ENCODE measurements at regions not wholly inside any gene's neighbourhood (a gene's known extent, or its start where the extent isn't known, plus 50 kb on each side); places are given as distances from the start of the nearest gene placed in this dataset.

DNA sequence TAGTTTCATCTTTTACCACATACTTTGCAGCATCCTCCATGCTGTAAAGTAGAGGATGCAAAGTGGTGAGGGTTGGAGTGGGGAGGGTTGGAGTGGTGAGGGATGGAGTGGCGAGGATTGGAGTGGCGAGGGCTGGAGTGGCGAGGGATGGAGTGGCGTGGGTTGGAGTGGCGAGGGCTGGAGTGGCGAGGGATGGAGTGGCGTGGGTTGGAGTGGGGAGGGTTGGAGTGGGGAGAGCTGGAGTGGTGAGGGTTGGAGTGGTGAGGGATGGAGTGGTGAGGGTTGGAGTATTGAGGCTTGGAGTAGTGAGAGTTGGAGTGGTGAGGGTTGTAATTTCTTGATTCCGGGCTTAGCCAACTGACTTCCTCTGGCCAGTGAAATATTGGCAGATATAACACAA, 618.3 kb downstream of the MRPL39 start:
- no peak for DNase-seq

DNA sequence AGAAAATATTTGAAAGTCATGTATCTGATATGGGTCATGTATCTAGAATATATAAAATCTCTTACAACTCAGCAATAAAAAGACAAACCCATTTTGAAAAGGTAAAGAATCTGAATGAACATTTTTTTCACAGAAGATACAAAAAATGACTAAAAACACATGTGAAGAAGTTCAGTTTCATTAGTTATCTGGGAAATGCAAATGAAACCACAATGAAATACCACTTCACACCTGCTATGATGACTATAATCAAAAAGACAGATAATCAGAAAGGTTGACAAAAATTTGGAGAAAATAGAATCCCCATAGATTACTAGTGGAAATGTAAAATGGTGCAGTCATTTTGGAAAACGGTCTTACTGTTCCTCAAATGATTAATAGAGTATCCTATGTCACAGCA, 631.0 kb downstream of the MRPL39 start:
- DNase-seq = no peak

DNA sequence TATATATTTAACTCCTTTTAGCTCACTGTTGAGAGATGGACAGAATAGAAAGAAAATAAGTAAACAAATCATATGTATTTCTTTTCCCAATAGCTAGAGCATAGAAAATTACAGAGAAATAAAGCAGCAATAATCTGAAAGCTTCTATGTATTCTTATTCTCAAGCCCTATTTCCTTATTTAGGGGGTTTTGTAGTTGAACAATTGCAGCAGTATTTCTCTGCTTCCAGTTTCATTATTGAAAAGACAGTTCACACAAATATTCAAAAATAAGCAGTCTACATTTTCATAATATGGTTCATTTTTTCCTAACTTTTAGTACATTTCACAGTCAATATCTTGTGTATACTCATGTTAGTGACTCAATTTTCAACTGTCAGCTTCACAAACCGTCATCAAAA, 638.2 kb downstream of the MRPL39 start:
- no peak for DNase-seq

DNA sequence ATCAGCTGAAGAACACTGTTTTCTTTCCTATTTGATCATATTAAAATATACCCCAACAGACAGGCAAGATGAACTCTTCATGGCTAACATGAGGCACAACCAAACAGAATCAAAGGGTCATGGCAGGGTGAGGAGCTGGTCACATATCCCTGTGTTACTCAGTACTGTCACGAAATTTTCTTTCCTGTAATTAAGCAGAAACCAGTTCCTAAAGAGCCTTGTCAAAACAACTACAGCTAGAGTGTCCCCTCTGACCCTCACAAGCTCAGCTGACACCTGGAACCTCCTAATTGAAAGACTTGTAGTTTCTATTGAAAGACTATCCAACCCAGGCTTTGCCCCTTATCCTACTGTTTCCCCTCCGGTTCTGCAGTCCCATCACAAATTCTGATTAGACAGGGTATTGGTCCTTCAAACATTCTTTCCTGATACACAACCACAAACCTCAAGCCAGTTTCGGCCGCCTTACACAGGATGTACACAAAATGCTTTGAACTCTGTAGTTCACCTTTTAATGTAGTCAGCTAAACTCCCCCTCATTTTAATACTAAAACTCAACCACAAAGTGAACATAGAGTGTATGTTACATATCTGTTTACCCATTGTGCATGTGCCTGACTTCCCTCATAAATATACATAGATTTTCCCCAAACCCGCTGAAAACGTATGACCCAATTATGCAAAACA, 651.9 kb downstream of the MRPL39 start:
- DNase-seq = no peak

DNA sequence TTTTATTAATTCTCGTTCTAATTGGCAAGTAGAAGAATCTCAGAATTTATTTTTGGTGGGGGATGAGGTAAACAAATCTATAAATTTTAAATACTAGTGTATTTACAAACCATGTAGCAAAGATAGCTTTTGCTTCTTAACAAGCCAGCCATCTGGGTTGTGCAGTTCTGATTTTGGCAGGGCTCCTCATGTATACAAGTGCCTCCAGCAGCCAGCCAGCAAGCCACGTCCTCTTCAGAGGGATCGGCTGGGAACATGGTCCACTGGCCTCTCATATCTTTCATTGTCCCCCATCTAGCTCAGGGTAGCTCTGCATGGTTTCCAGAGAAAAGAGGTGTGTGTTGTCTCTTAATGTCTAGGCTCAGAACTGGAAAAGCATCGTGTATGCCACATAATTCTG, 659.1 kb downstream of the MRPL39 start:
- no peak for DNase-seq

DNA sequence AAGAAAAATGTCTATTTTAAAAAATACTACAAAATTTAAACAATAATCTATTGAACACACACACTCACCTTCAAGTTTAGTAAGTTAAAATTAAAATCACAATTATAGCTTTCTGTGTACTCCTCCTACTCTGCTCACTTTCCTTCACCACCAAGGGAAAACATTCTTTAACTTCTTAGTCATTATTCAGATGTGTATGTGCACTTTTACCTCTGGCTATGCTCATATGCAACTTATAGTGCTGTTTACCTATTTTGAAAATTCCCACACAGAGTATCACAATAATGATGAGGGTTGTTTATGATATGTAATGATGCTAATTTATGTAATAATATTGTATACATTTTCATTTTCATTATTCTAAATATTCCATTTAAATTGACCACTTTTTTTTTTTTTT, 661.4 kb downstream of the MRPL39 start:
- DNase-seq = no peak

DNA sequence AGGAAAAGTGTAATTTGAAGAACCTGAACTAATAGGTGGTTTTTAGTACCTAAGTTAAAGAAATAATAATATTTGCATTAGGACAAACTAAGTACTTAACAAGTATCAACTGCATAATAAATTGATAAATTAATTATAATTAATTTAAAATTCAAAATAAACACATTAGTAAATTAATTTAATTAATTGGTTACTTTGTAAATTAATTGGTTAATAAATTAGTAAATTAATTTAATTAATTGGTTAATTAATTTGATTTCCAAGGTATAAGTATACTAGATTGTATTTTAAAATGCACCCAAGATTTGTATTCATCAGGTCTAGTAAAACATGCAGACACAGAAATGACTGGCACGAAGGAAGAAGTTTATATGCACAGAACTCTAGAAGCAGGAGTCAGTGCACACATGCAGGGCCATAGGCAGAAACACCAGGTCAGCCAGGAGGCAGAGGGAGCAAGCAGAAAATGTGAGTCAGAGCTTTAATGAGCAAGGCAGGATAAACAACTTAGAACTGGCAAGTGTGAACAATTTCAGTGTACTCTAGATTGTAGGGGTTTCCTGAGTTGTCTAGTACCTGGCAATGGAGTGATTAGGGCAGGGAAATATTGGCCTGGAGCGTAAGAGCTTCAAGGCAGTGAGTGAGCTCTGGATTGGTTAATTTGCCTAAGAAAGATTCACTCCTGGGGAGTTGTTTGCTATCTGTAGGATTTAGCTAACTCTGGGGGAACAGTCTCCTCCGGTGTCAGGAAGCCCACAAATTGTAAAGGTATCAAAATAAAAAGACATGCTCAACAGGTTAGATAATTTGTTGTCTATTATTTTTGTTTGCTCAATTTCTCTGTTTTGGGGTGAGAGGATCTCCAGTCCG, 665.7 kb downstream of the MRPL39 start:
- no peak for DNase-seq

DNA sequence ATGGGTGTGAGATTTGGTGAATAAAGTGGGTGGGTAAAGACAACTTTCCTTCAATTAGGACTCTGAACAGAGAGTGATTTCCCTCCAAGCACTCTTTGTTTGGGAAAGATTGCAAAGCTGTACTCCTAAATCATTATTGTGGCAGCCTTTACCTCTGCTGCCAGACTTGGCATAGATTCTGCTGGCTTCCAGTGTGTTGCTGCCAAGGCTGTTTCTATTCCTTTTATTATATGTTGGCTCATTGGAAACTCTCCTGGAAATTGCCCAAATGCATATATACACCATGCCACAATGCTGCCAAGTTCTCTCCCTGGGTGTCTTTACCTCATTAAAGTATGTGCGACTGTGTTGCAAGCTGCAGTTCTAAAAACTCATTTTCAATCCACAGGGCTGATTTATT, 668.0 kb downstream of the MRPL39 start:
- no peak for DNase-seq

DNA sequence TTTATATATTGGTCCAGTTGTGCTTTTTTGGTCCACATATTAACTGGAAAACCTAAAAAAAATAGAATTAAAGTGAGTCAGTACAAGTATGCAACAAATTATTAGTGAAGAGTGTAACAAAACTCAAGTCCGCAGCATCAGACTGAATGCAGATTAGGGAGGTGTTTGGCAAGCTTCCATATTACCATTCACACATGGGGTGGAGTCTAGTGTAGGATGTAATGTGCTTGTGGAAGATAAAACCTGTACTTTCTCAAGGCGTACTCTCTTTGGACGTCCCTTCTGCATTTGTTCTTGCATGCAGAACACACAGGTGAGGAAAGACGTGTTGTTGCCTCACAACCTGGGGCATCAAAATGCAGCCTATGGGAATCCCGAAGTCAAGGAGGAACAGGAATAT, 668.7 kb downstream of the MRPL39 start:
- no peak for DNase-seq

DNA sequence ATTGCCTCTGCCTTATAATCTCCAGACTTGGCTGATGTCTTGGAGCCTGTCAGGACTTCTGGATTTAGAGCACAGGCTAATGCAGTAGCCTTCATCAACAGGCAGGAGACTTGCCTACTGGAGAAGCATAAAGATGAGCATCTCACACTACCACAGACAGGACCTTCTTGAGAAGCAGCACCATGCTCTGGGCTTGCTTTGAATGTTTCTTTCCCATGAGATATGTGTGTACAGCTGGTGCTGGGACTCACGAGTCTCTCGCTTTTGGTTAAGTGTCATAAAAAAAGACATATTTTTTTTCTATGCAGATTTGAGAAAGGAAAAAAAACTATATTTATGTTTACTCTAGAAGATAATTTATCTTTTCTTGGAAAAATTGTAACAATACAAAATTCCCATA, 671.3 kb downstream of the MRPL39 start:
- DNase-seq = no peak

DNA sequence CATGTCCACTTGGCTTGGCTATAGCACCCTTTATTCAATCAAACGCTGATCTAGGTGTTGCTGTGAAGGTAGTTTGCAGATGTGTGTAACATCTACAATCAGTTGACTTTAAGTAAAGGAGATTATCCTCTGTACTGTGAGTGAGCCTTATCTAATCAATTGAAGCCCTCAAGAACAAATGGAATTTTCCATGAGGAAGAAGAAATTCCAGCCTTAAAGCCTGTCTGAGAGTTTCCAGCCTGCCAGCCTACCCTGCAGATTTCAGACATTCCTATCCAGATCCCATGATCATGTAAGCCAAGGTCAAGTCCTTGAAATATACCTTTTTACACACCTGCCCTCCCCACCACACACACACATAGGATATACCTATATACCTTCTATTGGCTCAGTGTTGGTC, 696.7 kb downstream of the MRPL39 start:
- no peak for DNase-seq

DNA sequence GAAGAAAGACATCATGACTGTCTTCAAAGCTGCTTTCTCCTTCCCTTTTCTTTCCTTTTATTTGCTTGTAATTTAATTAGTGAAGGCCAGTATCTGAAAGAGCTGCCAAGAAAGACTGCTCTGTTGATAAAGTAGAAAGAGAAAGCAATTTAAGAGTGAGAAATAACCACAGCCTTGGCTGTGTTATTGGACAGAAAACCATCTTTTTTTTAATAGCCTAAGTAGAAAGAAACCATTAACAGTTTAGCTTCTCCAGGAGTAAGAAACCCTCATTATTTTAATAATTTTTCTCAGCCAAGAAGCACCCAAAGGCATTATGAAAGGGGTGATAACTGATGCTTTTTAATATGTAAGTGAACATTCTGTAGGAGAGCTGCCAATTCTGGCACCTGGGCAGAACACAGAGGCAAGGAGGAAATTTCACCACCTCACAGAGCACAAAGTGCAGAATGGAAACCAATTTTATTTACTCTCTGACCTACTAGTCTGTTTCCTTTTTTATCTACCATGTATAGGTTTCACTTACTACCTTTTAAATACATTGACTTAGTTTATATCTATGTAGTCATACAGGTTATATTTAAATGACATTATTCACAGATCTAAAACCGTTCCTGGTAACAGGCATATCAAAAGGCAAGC, 703.2 kb downstream of the MRPL39 start:
- no peak for DNase-seq

DNA sequence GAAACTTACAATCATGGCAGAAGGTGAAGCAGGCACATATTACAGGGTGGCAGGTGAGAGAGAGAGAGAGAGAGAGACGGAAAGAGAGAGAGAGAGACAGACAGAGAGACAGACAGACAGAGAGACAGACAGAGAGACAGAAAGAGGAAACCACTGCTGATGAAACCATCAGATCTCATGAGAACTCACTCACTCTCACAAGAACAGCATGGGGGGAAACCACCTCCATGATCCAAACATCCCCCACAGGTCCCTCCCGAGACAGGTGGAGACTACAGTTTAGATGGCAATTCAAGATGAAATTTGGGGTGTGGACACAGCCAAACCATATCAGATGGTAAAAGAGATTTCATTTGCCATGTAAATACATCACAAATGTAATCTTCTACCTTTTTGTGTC, 708.1 kb downstream of the MRPL39 start:
- no peak for DNase-seq

DNA sequence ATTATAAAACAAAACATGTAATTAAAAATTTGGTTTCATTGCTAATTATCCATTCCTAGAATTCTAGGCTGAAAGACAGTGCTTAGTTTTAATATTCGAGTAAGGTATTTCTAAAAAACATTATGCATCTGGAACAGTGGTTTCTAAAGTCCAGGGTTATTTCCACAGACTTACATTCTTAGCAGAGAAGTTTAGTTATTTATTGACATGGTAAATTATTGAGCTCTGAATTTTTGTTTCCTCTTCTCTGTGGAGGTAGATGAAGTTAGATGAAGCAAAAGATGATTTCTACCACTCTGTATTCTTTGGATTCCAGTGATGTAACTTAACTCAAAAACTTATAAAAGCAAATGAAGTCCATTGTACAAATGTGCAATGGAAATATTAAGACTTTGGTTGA, 709.4 kb downstream of the MRPL39 start:
- DNase-seq = no peak

DNA sequence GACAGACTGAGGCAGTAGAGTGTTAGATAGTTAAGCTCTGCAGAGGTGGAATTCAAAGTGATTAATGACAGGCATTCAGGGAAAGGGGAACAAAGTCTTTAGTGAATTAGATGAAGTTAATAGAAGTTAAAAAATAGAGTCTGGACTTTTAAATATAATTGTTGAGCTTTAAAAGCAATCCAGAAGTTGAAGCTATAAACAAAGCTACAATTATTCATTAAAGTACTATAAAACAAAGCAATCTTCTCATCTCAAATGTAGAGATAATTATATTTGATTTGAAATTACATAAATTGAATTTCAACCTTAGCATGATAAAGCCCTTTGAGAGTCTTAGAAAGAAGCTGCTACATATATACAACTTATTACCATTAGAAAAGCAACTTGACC, 710.6 kb downstream of the MRPL39 start:
- DNase-seq = no peak

DNA sequence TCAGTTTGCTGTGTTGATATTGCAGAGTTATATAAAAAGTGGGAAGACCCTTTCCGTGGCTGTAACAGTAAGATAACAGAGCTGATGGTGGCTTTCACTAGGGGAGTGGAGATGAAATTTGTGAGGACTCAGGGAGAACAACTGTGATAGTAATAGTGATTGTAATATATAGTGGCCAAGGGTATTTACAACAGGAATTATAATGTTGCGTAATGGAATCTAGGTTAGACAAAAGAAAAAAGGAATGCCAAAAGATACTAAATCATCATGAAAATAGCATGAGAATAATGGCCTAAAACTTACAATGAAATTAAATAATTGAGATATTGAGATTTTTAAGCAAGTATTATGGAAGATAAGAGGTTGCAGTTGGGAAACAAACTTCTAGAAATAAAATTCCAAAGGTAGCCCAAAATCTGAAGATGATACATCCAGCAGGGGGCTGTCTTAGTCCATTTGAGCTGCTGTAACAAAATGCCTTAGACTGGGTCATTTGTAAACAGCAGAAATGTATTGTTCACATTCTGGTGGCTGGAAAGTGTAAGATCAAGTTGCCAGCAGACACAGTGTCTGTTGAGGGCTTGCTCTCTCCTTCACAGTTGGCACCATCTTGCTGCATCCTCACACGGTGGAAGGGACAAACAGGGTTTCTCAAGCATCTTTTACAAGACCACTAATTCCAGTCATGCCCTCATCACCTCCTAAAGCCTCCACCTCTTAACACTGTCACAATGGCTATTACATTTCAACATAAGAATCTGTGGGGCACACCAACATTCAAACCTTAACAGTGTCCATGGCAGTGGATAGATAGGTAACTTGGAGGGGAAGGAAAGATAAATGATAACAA, 711.2 kb downstream of the MRPL39 start:
- DNase-seq = no peak

DNA sequence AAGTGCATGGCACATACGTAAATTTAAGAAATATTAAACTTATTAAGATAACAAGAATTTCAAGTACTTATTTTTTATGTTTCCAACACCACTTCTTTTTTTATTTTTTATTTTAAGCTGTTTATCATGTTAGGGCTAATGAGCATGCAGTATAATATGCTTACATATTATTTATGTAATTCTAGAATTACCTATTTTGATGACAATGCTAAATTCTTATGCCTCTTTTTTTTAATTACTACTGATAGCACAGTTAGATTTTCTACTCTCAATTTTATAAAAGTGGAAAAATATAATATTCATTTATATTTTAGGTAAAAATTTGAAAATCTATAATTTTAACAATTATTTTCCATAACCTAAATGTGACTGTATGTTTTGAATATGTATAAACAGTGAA, 713.0 kb downstream of the MRPL39 start:
- no peak for DNase-seq

DNA sequence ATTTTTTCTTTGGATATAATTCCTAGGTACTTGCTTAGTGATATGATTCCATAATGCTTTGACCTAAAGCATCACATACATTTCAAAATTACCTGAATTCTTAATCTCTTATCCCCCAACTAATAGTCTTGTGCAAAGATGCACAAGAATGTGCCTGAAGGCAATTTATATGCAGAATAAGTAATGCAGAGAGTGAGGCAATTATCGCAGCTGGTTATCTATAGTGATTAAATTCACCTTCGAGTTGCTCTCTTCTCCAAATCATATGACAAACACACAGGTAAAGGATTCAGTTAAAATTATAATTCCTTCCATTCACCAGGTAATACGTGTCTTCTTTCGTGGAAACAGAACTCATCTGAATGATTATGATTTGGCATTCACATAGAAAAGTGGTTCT, 717.3 kb downstream of the MRPL39 start:
- DNase-seq = no peak

DNA sequence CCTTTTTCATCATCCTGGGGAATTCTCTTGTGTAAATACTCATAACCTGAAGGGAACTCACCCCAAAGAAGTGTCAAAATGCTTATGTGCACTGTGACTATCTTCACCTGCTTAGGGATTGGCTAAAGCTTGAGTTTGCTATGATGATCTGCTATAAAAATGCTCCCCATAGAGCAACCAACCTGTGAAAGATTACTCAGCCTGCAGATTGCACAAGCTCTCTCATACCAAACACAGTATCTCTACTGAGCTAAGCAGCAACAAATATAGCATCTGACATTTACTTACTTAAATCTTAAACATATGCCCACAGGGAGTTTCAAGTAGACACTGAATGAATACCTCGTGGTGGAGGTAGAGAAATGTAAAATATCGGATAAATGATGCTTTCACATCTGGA, 725.8 kb downstream of the MRPL39 start:
- DNase-seq = no peak

DNA sequence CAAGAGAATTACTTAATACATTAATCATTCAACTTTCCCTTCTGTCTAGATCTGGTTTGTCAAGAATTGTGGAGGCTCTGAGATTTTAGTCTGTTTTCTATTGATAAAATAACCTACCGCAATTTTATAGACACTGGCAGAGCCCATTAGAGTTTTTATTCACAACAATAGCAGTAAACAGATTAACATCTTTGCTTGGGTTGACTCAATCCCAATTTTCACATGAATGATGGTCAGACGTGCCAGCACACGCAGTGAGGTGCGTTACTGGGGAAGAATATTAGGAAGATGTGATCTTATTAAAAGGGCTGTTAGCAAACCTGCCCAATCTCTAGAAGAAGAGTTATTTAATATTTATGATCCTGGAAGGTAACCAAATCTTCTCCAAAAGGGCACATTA, 736.6 kb downstream of the MRPL39 start:
- DNase-seq = no peak

DNA sequence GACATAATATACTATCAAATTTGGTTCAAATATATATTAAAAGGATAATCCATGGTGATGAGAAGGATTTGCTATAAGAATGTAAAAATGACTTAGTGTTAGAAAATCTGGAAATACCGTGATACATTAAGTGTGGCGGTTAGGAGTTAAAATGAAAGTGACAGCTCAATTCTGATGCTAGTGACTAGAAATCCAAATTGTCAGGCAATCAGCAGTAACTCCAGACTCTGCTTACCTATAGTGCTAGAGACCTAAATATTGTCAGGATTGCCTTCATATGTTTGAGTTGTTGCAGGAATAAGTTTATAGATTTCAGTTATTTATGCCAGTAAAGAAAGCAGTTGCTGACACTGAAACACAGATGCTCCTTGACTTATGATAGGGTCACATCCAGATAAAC, 737.4 kb downstream of the MRPL39 start:
- DNase-seq = no peak

DNA sequence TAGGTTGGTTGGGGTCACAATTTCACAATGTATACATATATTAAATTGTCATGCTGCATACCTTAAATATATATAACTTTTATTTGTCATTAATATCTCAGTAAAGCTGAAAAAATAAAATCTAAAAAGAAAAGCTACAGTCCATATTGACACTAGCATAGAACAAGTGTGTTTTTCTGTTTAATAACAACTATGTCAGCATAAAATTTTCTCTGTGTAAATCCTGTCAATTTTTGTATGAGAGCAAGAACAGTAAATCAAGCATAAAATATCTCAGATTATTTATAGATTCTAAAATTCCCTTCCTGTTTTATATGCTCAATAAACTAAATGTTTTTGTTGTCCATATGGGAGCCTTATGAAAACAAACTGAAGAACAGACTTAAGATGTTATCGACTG, 739.2 kb downstream of the MRPL39 start:
- no peak for DNase-seq

DNA sequence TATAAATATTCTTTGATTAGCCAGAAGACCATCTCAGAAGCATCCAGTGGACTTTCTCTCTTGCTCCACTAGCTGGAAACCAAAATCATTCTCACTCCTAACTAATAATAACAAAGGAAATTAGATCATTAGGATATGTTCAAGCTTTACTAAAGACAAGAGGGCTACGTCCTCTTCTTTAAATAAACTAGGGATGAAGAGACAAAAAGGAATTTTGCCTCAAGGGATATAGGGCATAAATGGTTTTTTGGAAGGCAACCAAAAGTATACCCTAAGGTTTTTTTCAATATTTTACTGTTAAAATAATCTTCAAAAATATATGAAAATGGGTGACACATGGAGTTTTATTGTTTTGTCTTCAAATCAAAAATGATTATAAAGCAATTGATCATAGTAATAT, 745.8 kb downstream of the MRPL39 start:
- DNase-seq = no peak
